Endothelial cell of umbilical vein (primary cell): ENCODE measurements at regions not wholly inside any gene's neighbourhood (a gene's known extent, or its start where the extent isn't known, plus 50 kb on each side); places are given as distances from the start of the nearest gene placed in this dataset.

ENCODE experiments used
- CTCF ChIP-seq, 2 donors: IDR thresholded peaks; 1 replicate in 1 of 2; 2 replicates in 1 of 2; pipeline ENCODE4 v1.5.1; 2011; ENCODE audit warnings: low read length in 2 of 2, mild to moderate bottlenecking in 2 of 2, moderate library complexity in 2 of 2, control low read depth in 1 of 2, inconsistent platforms in 1 of 2, low read depth in 1 of 2; ENCODE audit not compliant: insufficient read depth in 1 of 2; ENCODE audit errors: extremely low read depth in 1 of 2
- EZH2 ChIP-seq: IDR thresholded peaks from 2 replicates; pipeline ENCODE4 v1.6.1; 2012; ENCODE audit warnings: borderline replicate concordance, low read depth, mild to moderate bottlenecking, moderate library complexity, low read length, inconsistent platforms; ENCODE audit not compliant: severe bottlenecking
- GATA2 ChIP-seq: IDR thresholded peaks from 2 replicates; pipeline ENCODE4 v1.7.0; 2011; ENCODE audit warnings: low read depth, mild to moderate bottlenecking, moderate library complexity, mixed read lengths, low read length; ENCODE audit not compliant: insufficient read length, insufficient read depth
- JUN ChIP-seq: IDR thresholded peaks from 2 replicates; pipeline ENCODE4 v1.6.1; 2011; ENCODE audit warnings: borderline replicate concordance, low read depth; ENCODE audit not compliant: insufficient read length, insufficient read depth
- MAX ChIP-seq: IDR thresholded peaks from 2 replicates; pipeline ENCODE4 v1.6.1; 2011; ENCODE audit not compliant: insufficient read depth, insufficient read length
- MYC ChIP-seq: IDR thresholded peaks from one replicate; pipeline ENCODE4 v1.6.1; 2011; ENCODE audit warnings: mild to moderate bottlenecking, low read depth, low read length
- POLR2A ChIP-seq: IDR thresholded peaks from 2 replicates; pipeline ENCODE4 v1.6.1; 2012; ENCODE audit warnings: low read depth, mild to moderate bottlenecking, control low read depth, low read length
- POLR2AphosphoS5 ChIP-seq: IDR thresholded peaks from 2 replicates; pipeline ENCODE4 v1.6.1; 2012; ENCODE audit warnings: low read depth, mild to moderate bottlenecking, control low read depth, low read length, moderate library complexity; ENCODE audit not compliant: insufficient read depth

- TF ChIP-seq POLR2A (no peak), CTCF (IDR thresholded peaks at IDR 0.05; ENCODE audit: extremely low read depth in 1 of 2, insufficient read depth in 1 of 2, low read depth in 1 of 2, low read length in 2 of 2) (no peak), POLR2AphosphoS5 (no peak), JUN (no peak), GATA2 (no peak), MYC (no peak), EZH2 (no peak), MAX (no peak)
Measured at GRCh38 chr1:170375082-170375723, 156.8 kb upstream of the GORAB start.
